ENCODE measurements at regions not wholly inside any gene's neighbourhood (a gene's known extent, or its start where the extent isn't known, plus 50 kb on each side); places are given as distances from the start of the nearest gene placed in this dataset.

GRCh38 chr2:181218401-181218821 lies 238.0 kb downstream of the UBE2E3 start:
- Histone ChIP-seq H3K27me3 (no peaks in the 10 kb centered on the region), H3K27ac (no peak overlapping the region), H3K36me3 (no peaks in the 10 kb centered on the region), H3K9me3 (no peaks in the 10 kb centered on the region), H3K4me3 (no peak overlapping the region), H3K4me1 (no peaks in the 10 kb centered on the region)
- ATAC-seq (no peak), DNase-seq (no peak)
- 79 to 85% (median 81%) methylated on average over 3 of the region's 3 CpGs for WGBS, 4 donors
- intact Hi-C loops (cut with DNase I), result no loop called here
- TF ChIP-seq POLR2A (IDR thresholded peaks at IDR 0.05) (no peak), CTCF (IDR thresholded peaks at IDR 0.05) (no peak)

GRCh38 chr2:181223234-181223633 lies 234.0 kb upstream of the ITGA4 start:
- no peaks in the 10 kb centered on the region for H3K27me3 ChIP-seq
- H3K9me3 ChIP-seq, result no peaks in the 10 kb centered on the region
- no peaks in the 10 kb centered on the region for H3K4me1 ChIP-seq
- no peak for ATAC-seq
- no peak overlapping the region for H3K27ac ChIP-seq
- intact Hi-C loops (cut with DNase I), result no loop called here
- 67 to 78% (median 72%) methylated on average over 2 of the region's 2 CpGs for WGBS, 4 donors
- no peak overlapping the region for H3K4me3 ChIP-seq
- TF ChIP-seq CTCF (IDR thresholded peaks at IDR 0.05), result no peak
- H3K36me3 ChIP-seq, result no peaks in the 10 kb centered on the region
- no peak for DNase-seq

- 86 to 92% (median 90%) methylated on average over 3 of the region's 3 CpGs for WGBS, 4 donors
These were observed 232.3 kb upstream of the ITGA4 start for GRCh38 chr2:181224866-181225265.

GRCh38 chr2:181228661-181229060 lies 228.5 kb upstream of the ITGA4 start:
- H3K27me3 ChIP-seq, result no peaks in the 10 kb centered on the region
- ATAC-seq (no peak), DNase-seq (no peak)
- H3K36me3 ChIP-seq, result no peaks in the 10 kb centered on the region
- 86 to 92% (median 88%) methylated on average over 1 of the region's 1 CpG for WGBS, 4 donors
- H3K4me3 ChIP-seq, result no peak overlapping the region
- TF ChIP-seq CTCF (IDR thresholded peaks at IDR 0.05) (no peak), POLR2A (IDR thresholded peaks at IDR 0.05) (no peak)
- H3K27ac ChIP-seq, result no peak overlapping the region
- no peaks in the 10 kb centered on the region for H3K9me3 ChIP-seq
- no peaks in the 10 kb centered on the region for H3K4me1 ChIP-seq
- intact Hi-C loops (cut with DNase I), result no loop called here

More at GRCh38 chr2:181224866-181225265, 232.3 kb upstream of the ITGA4 start:
- Histone ChIP-seq H3K4me1 (no peaks in the 10 kb centered on the region), H3K4me3 (no peak overlapping the region), H3K27me3 (no peaks in the 10 kb centered on the region), H3K27ac (no peak overlapping the region), H3K36me3 (no peaks in the 10 kb centered on the region), H3K9me3 (no peaks in the 10 kb centered on the region)
- no peak for TF ChIP-seq POLR2A (IDR thresholded peaks at IDR 0.05)
- TF ChIP-seq CTCF (IDR thresholded peaks at IDR 0.05), result no peak
- DNase-seq, result no peak
- ATAC-seq, result no peak
- intact Hi-C loops (cut with DNase I), result no loop called here

Data from heart left ventricle (tissue), 16 donors.